Fibroblast of the aortic adventitia (primary cell): ENCODE measurements at regions not wholly inside any gene's neighbourhood (a gene's known extent, or its start where the extent isn't known, plus 50 kb on each side); places are given as distances from the start of the nearest gene placed in this dataset.

Experiments
- DNase-seq: peaks from one replicate; pipeline ENCODE4 v3.0.0-alpha.2; 2010; ENCODE audit warnings: low read depth
- H3K4me3 ChIP-seq: 2 replicates; pipeline ENCODE4 v1.5.1; 2011; ENCODE audit warnings: low read depth, mild to moderate bottlenecking, control low read depth, low read length, moderate library complexity
- CTCF ChIP-seq: IDR thresholded peaks from 2 replicates; pipeline ENCODE4 v1.5.1; 2011; ENCODE audit warnings: mild to moderate bottlenecking, low read length, control low read depth, inconsistent platforms; ENCODE audit not compliant: insufficient read depth

GRCh38 chr12:87230441-87230840 lies 798.8 kb downstream of the C12orf50 start:
- H3K4me3 ChIP-seq, result no peak overlapping the region
- no peak for TF ChIP-seq CTCF
- DNase-seq, result no peak

GRCh38 chr12:87227162-87227561 lies 802.0 kb downstream of the C12orf50 start:
- DNase-seq, result no peak
- no peak for TF ChIP-seq CTCF
- no peak overlapping the region for H3K4me3 ChIP-seq

GRCh38 chr12:87217491-87217890 lies 811.7 kb downstream of the C12orf50 start:
- DNase-seq, result peak; percentile 44
- TF ChIP-seq CTCF, result no peak
- no peak overlapping the region for H3K4me3 ChIP-seq

- TF ChIP-seq CTCF, result no peak
- peak; percentile 88 for DNase-seq
- H3K4me3 ChIP-seq, result no peak overlapping the region
Observed at GRCh38 chr12:87216436-87216835, 812.8 kb downstream of the C12orf50 start.

GRCh38 chr12:87202189-87202588 lies 827.0 kb downstream of the C12orf50 start:
- no peak for DNase-seq
- no peak overlapping the region for H3K4me3 ChIP-seq
- no peak for TF ChIP-seq CTCF

GRCh38 chr12:87201598-87201997 lies 827.6 kb downstream of the C12orf50 start:
- DNase-seq, result peak; percentile 17
- H3K4me3 ChIP-seq, result no peak overlapping the region
- TF ChIP-seq CTCF, result no peak

- DNase-seq, result no peak
- no peak overlapping the region for H3K4me3 ChIP-seq
- TF ChIP-seq CTCF, result no peak
Observed at GRCh38 chr12:87200289-87200979, 828.8 kb downstream of the C12orf50 start.
